IPS DF 6.9 (cell line): ENCODE measurements at regions not wholly inside any gene's neighbourhood (a gene's known extent, or its start where the extent isn't known, plus 50 kb on each side); places are given as distances from the start of the nearest gene placed in this dataset.
"Not testable (repeated sequence)": the region's sequence is repeated elsewhere in the genome, so short reads cannot be mapped to it uniquely, and the experiment has no call there.

Experiments
- DNase-seq: peaks from one replicate; pipeline ENCODE4 v3.0.0-alpha.2; 2013; ENCODE audit warnings: low read depth, low spot score
- H3K27ac ChIP-seq: one replicate; pipeline ENCODE4 v1.5.1; 2013; ENCODE audit warnings: low read length, control low read depth
- H3K27me3 ChIP-seq: 2 replicates; pipeline ENCODE4 v1.6.1; 2013; ENCODE audit warnings: mild to moderate bottlenecking, low read length; ENCODE audit not compliant: control insufficient read depth, insufficient read depth
- H3K36me3 ChIP-seq: 2 replicates; pipeline ENCODE4 v1.6.1; 2013; ENCODE audit warnings: low read length; ENCODE audit not compliant: control insufficient read depth, insufficient read depth
- H3K4me1 ChIP-seq: 2 replicates; pipeline ENCODE4 v1.6.1; 2013; ENCODE audit warnings: low read length; ENCODE audit not compliant: control insufficient read depth, insufficient read depth
- H3K4me3 ChIP-seq: 2 replicates; pipeline ENCODE4 v1.5.1; 2013; ENCODE audit warnings: mild to moderate bottlenecking, low read length
- H3K9me3 ChIP-seq: 2 replicates; pipeline ENCODE4 v1.6.1; 2013; ENCODE audit warnings: low read length, inconsistent platforms; ENCODE audit not compliant: control insufficient read depth, insufficient read depth
- WGBS: extraction: QIAGEN DNeasy Blood & Tissue Kit; methylation state at CpG from one replicate; pipeline ENCODE4 v1.1.7; 2013; ENCODE audit warnings: mixed read lengths, missing lambda C conversion rate; ENCODE audit not compliant: insufficient read length, insufficient coverage; 5-methylcytosine and 5-hydroxymethylcytosine counted together

DNA sequence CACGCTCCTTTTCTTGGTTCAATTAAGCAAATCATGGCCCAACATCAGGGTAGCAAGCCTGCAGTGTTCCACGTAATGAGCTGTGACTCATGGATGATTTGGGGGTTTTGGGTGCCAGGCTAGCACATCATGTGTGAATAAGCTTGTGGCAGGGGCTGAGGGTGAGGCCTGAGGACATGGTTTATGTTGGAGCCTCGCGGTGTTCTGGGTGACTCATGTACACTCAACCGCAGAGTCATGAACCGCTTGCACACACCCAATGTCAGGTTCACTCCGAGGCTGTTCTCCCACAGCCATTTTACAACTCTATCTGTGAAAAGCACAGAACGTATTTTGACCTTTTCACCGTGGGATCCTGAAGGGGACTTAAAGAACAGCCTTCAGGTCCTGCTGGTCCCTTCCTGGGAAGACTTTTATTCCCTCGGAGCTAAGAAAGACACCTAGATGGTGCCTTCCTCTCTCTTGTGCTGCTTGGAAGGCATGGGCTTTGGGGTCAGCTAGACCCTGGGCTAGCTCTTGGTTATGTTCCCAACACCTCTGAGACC lies 139.9 kb upstream of the ZEB2 start:
- H3K27me3 ChIP-seq, result no peaks in the 10 kb centered on the region
- 0 out of 2 replicates have a peak, but pooled peaks cover 2% of the 10 kb centered on the region for H3K4me1 ChIP-seq
- no peak overlapping the region for H3K27ac ChIP-seq
- DNase-seq, result no peak
- no CpG with 5 or more reads among the region's 10 CpGs for WGBS
- H3K4me3 ChIP-seq, result no peak overlapping the region
- H3K36me3 ChIP-seq, result no peaks in the 10 kb centered on the region
- no peaks in the 10 kb centered on the region for H3K9me3 ChIP-seq

DNA sequence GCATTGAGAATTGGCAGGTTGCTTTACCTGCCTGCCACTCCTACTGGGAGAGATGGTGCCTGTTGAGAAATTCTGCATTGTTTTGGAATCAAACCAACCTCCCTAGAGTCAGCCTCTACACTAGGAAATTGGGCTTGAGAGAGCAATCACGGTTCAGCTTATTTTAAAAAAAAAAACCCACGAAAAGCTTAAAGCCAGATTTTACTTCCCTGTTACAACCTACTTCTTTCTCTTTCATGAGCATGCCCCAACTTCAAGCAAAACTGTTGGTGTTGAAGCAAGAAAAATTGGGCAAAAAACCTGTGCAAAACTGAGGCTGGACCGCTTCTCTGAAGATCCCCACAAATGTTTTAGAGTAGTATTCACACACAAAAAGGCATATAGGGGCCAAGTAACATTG lies 134.6 kb upstream of the ZEB2 start:
- Histone ChIP-seq H3K36me3 (no peaks in the 10 kb centered on the region), H3K27me3 (no peaks in the 10 kb centered on the region), H3K27ac (no peak overlapping the region), H3K4me3 (no peak overlapping the region), H3K9me3 (no peaks in the 10 kb centered on the region), H3K4me1 (no peaks in the 10 kb centered on the region)
- no CpG with 5 or more reads among the region's 3 CpGs for WGBS
- no peak for DNase-seq

DNA sequence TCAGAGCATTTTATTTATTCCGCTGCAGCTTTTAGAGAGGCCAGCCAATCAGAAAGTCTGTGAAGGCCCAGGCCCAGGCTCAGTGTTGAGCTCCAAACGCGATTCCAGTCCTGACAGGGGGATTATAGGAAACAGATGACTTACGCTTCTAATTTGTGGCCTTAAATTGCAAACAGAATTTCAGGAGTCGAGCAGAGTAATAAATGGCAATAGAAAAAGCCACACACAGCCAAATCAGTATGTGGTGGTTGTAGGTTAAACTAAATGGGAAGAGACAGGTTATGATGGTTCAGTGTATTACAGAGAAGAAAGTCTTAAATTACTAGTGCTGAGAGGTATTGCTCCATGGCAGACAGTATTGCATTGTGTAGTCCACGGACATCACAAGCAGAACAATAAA lies 131.0 kb upstream of the ZEB2 start:
- H3K4me1 ChIP-seq, result no peaks in the 10 kb centered on the region
- WGBS, result no CpG with 5 or more reads among the region's 6 CpGs
- no peaks in the 10 kb centered on the region for H3K36me3 ChIP-seq
- H3K27ac ChIP-seq, result no peak overlapping the region
- H3K4me3 ChIP-seq, result no peak overlapping the region
- no peaks in the 10 kb centered on the region for H3K9me3 ChIP-seq
- DNase-seq, result no peak
- no peaks in the 10 kb centered on the region for H3K27me3 ChIP-seq

DNA sequence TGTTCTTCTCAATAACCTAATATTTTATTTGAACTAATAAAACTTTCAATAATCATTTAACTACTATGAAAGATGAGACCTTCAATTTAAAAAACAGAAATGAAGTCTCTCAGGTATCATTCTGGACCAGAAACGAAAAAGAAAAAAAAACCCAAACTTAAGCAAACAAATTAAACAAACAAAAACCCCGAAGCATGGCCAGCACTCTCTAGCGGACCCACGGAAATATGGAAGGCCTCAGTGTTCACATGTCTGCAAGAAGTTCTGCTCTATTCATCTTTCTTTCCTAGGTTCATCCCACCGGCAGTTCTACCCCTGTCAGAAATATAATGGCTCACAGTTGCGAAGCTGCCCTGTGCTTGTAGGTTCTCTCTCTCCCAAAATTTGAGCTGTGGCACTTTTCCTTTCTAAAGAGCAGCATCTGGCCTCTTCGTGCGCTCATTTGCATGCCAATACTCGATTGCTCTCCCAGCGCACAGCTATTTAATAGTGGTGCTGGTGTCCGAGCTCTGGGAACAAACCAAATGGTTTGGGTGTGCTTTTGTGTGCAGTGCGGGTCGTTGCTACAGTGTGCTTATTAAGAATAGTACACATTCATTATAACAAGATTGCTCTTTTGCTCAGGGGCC lies 129.0 kb upstream of the ZEB2 start:
- Histone ChIP-seq H3K9me3 (no peaks in the 10 kb centered on the region), H3K4me1 (no peaks in the 10 kb centered on the region), H3K4me3 (no peak overlapping the region), H3K27ac (no peak overlapping the region), H3K27me3 (no peaks in the 10 kb centered on the region), H3K36me3 (no peaks in the 10 kb centered on the region)
- WGBS, result no CpG with 5 or more reads among the region's 13 CpGs
- DNase-seq, result no peak

DNA sequence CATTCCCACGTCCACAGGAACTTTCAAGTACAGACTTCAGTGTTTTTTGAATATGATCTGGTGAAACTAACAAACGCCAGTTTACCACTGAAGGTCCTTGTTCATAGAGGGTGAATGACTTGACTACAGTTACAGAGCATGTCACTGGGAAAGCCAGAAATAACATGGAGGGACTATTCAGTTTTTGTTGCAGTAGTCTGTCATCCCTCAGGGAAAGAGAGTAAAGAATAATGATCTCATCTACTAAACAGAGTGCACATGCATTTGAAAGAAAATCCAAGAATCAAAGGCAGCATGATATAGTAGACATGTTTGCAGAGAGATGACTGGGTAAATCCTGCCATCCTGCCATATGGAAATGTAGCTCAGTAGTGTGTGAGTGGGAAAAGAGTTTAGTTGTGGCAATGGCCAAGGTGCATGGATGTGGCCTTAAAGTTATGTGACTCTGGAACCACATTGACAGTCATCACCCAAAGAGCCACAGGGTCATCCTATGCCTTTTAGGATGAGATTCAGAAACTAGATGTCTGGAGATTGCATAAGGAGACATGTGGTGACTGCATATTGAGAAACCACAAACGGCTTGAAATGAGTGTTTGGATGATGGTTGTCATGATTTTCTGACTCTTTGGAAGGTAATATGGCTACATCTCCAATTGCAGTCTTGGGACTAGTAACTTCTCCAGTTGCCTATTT lies 125.3 kb upstream of the ZEB2 start:
- no peaks in the 10 kb centered on the region for H3K9me3 ChIP-seq
- no peaks in the 10 kb centered on the region for H3K4me1 ChIP-seq
- DNase-seq, result no peak

DNA sequence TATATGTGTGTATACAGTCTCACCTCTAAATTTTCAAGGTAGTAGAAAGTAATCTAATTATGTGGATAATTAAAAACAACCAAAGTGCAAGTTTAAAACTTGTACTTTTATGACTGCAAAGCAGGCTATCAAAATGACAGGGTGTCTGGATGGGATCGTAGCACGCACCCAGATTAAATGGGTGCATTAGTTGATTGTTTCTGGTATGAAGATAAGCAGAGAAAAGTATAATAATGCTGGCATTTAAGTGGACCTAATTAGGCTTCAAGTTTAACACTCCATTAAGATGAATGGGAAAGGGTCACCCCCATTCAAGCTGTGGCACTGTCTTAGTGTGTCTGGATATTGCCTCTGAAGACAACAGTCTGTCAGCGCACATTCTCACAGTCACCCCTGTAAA lies 124.6 kb upstream of the ZEB2 start:
- WGBS, result no CpG with 5 or more reads among the region's 3 CpGs
- Histone ChIP-seq H3K4me3 (no peak overlapping the region), H3K9me3 (no peaks in the 10 kb centered on the region), H3K27me3 (no peaks in the 10 kb centered on the region), H3K4me1 (no peaks in the 10 kb centered on the region), H3K27ac (no peak overlapping the region), H3K36me3 (no peaks in the 10 kb centered on the region)
- DNase-seq, result no peak

More for the DNA sequence above, 125.3 kb upstream of the ZEB2 start:
- no peaks in the 10 kb centered on the region for H3K27me3 ChIP-seq
- H3K36me3 ChIP-seq, result no peaks in the 10 kb centered on the region
- no peak overlapping the region for H3K4me3 ChIP-seq
- WGBS, result no CpG with 5 or more reads among the region's 3 CpGs
- H3K27ac ChIP-seq, result no peak overlapping the region

DNA sequence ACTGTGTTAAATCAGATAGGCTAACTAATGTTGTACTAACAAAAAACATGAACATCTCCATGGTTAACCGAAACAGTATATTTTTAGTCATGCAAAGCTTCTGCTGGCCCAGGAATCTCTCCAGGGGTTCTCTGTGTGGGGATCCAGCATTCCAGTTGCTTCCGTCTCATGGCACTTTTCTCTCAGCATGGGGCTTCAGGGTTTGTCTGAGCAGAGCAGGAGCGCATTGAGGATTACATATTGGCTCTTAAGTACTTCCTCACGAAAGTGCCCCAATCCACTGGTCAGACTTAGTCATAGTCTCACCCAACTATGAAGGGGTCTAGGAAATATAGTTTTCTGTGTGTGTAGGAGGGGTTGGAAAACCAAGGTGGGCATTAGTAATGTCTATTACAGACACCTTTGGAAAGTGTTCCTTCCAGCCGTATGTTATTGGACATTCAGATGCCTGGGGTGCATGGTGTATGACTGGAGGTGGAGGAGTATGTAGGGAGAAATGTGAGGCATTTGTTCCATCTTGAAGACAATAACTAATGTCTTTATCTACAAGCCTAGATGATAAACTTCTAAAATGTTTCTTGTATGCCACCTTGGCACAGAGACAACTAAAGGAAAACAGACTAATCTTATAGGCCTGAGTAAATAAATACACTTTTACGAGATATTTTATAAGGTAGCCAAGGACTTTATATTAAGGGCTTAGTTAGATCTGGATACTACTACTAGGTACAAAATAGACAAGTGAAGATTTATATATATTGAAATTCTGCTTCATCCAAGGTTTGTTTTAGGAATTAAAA lies 123.8 kb upstream of the ZEB2 start:
- Histone ChIP-seq H3K4me1 (no peaks in the 10 kb centered on the region), H3K4me3 (no peak overlapping the region), H3K36me3 (no peaks in the 10 kb centered on the region), H3K9me3 (no peaks in the 10 kb centered on the region), H3K27ac (no peak overlapping the region), H3K27me3 (no peaks in the 10 kb centered on the region)
- DNase-seq, result no peak
- no CpG with 5 or more reads among the region's 6 CpGs for WGBS

DNA sequence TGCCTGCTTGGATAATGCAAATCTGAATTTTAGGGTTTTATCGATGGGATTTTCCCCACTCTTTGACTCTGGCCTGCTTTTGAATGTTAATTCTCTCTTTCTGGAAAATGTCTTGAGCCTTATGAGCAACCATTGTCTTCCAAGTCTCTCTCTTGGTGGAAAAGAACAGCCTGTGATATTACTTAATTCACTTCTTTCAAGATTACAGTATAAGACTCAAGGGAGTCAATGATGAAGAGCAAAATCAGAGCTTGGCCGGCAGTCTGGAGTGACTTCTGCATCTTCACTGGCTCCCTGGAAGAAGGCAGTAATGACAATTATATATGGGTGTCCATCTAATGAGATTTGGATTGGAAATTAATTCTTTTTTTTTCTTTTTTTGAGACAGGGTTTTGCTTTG lies 122.9 kb upstream of the ZEB2 start:
- Histone ChIP-seq H3K27ac (no peak overlapping the region), H3K4me3 (no peak overlapping the region), H3K36me3 (no peaks in the 10 kb centered on the region), H3K9me3 (no peaks in the 10 kb centered on the region), H3K4me1 (no peaks in the 10 kb centered on the region), H3K27me3 (no peaks in the 10 kb centered on the region)
- DNase-seq, result no peak
- no CpG with 5 or more reads among the region's 2 CpGs for WGBS

DNA sequence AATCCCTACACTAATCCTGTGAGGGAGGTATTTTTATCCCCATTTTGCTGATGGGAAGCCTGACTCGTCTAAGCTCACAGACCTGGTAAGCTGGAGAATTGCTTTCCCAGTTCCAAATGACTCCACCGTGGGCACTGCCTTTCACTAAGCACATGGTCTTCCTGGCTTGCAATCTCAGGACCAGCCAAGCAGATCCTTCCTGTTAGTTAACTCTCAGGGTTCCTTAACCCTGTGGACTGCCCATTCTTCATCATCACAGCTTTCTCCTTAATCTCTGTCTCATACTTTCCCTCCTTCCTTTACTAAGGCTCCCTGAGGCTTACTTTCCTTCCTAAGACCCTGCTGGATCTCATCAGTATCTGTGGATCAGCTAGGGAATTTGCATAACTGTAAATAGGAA lies 122.2 kb upstream of the ZEB2 start:
- H3K27ac ChIP-seq, result no peak overlapping the region
- no peaks in the 10 kb centered on the region for H3K9me3 ChIP-seq
- no peak overlapping the region for H3K4me3 ChIP-seq
- H3K27me3 ChIP-seq, result no peaks in the 10 kb centered on the region
- no CpG with 5 or more reads among the region's 2 CpGs for WGBS
- H3K4me1 ChIP-seq, result no peaks in the 10 kb centered on the region
- H3K36me3 ChIP-seq, result no peaks in the 10 kb centered on the region
- no peak for DNase-seq

DNA sequence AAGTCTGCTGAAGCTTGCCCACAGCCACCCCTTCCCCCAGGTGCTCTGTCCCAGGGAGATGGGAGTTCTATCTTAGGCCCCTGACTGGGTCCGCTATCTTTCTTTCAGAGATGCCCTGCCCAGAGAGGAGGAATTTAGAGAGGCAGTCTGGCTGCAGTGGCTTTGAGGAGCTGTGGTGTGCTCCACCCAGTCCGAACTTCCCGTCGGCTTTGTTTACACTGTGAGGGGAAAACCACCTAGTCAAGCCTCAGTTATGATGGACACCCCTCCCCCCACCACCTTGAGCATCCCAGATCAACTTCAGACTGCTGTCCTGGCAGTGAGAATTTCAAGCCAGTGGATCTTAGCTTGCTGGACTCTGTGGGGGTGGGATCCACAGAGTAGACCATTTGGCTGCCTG lies 118.3 kb upstream of the ZEB2 start:
- no CpG with 5 or more reads among the region's 4 CpGs for WGBS
- H3K36me3 ChIP-seq, H3K27ac ChIP-seq, H3K27me3 ChIP-seq, H3K4me3 ChIP-seq, DNase-seq, H3K9me3 ChIP-seq, H3K4me1 ChIP-seq: not testable (repeated sequence)
